Mesendoderm (in vitro differentiated cells): ENCODE measurements at regions not wholly inside any gene's neighbourhood (a gene's known extent, or its start where the extent isn't known, plus 50 kb on each side); places are given as distances from the start of the nearest gene placed in this dataset.
A peak's percentile ranks its signal among the peaks of the same experiment; 100 is the strongest.
"Not testable (repeated sequence)": the region's sequence is repeated elsewhere in the genome, so short reads cannot be mapped to it uniquely, and the experiment has no call there.

ENCODE experiments used
- DNase-seq: peaks from one replicate; pipeline ENCODE4 v3.0.0; 2013
- H2AK5ac ChIP-seq: 2 replicates; pipeline ENCODE4 v1.6.1; 2013; ENCODE audit warnings: low read length, inconsistent platforms
- H2BK120ac ChIP-seq: 2 replicates; pipeline ENCODE4 v1.6.1; 2013; ENCODE audit warnings: low read depth, mild to moderate bottlenecking, low read length, moderate library complexity, mixed read lengths
- H2BK15ac ChIP-seq: replicated peaks from 2 replicates; pipeline ENCODE4 v1.6.1; 2013; ENCODE audit warnings: low read depth, mild to moderate bottlenecking, moderate library complexity
- H2BK5ac ChIP-seq: 2 replicates; pipeline ENCODE4 v1.6.1; 2013; ENCODE audit warnings: low read length, inconsistent platforms
- H3K18ac ChIP-seq: 2 replicates; pipeline ENCODE4 v1.6.1; 2013; ENCODE audit warnings: mild to moderate bottlenecking, low read length, mixed read lengths
- H3K23ac ChIP-seq: one replicate; pipeline ENCODE4 v1.6.1; 2013; ENCODE audit warnings: low read length
- H3K27ac ChIP-seq: 2 replicates; pipeline ENCODE4 v1.5.1; 2013; ENCODE audit warnings: low read depth, mild to moderate bottlenecking, inconsistent platforms, low read length, moderate library complexity
- H3K27me3 ChIP-seq: 2 replicates; pipeline ENCODE4 v1.6.1; 2013; ENCODE audit warnings: low read length, control low read depth, mild to moderate bottlenecking, inconsistent platforms; ENCODE audit not compliant: insufficient read depth, poor library complexity
- H3K36me3 ChIP-seq: 2 replicates; pipeline ENCODE4 v1.6.1; 2013; ENCODE audit warnings: low read length, inconsistent platforms; ENCODE audit not compliant: control insufficient read depth, insufficient read depth
- H3K4ac ChIP-seq: one replicate; pipeline ENCODE4 v1.6.1; 2013; ENCODE audit warnings: low read depth, mild to moderate bottlenecking, low read length, moderate library complexity
- H3K4me1 ChIP-seq: 2 replicates; pipeline ENCODE4 v1.6.1; 2013; ENCODE audit warnings: low read depth, low read length, inconsistent platforms; ENCODE audit not compliant: control insufficient read depth
- H3K4me2 ChIP-seq: 2 replicates; pipeline ENCODE4 v1.6.1; 2013; ENCODE audit warnings: low read length
- H3K4me3 ChIP-seq: 2 replicates; pipeline ENCODE4 v1.5.1; 2013; ENCODE audit warnings: mild to moderate bottlenecking, low read length
- H3K56ac ChIP-seq: one replicate; pipeline ENCODE4 v1.6.1; 2013; ENCODE audit warnings: low read length
- H3K79me1 ChIP-seq: 2 replicates; pipeline ENCODE4 v1.6.1; 2013; ENCODE audit warnings: low read length, inconsistent platforms
- H3K79me2 ChIP-seq: 2 replicates; pipeline ENCODE4 v1.6.1; 2013; ENCODE audit warnings: mild to moderate bottlenecking, low read length; ENCODE audit not compliant: control insufficient read depth, insufficient read depth
- H3K9ac ChIP-seq: 2 replicates; pipeline ENCODE4 v1.6.1; 2013; ENCODE audit warnings: low read length, inconsistent platforms
- H4K5ac ChIP-seq: one replicate; pipeline ENCODE4 v1.6.1; 2013; ENCODE audit warnings: low read length
- H4K8ac ChIP-seq: one replicate; pipeline ENCODE4 v1.6.1; 2013; ENCODE audit warnings: low read depth, mild to moderate bottlenecking, control low read depth, low read length, moderate library complexity
- WGBS: extraction: QIAGEN DNeasy Blood & Tissue Kit; methylation state at CpG from one replicate; pipeline ENCODE4 v1.1.7; 2013; ENCODE audit warnings: low lambda C conversion rate, missing lambda C conversion rate; ENCODE audit not compliant: insufficient coverage; ENCODE audit errors: extremely low coverage; 5-methylcytosine and 5-hydroxymethylcytosine counted together

DNA sequence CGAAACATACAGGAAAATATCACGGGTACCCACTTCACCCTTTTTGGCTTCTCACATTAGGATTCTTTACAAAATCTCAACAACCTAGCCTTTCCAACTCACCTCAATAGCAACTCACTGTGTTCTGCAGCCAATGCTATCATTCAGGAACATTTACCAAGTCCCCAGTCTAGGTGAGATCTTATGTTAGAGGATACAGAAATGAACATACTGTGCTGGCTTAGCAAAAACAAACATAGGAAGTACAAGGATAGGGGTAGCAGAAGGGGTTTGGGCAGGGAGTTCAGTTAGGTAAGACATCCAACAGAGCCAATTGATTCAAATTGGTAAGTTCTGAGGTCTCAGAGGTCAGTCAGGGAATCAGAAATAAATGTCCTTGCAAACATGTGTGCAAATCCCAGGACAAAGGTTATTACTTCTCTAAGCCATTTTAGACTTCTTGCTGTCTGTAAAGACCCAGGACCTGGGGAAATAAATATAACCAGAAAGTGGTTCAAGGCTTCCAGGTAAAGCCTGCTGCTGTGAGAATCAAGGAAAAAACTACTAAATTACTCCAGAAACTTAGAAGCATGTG lies 556.3 kb upstream of the CHAC2 start:
- no peak overlapping the region for H2BK15ac ChIP-seq
- no peak overlapping the region for H3K56ac ChIP-seq
- H2BK120ac ChIP-seq, result no peak overlapping the region
- no peak overlapping the region for H3K18ac ChIP-seq
- no peak overlapping the region for H3K4ac ChIP-seq
- H3K9ac ChIP-seq, result no peak overlapping the region
- no peak overlapping the region for H3K23ac ChIP-seq
- no peaks in the 10 kb centered on the region for H3K4me1 ChIP-seq
- no peak overlapping the region for H4K8ac ChIP-seq
- no peaks in the 10 kb centered on the region for H3K79me1 ChIP-seq
- H3K4me2 ChIP-seq, result no peak overlapping the region
- H3K27me3 ChIP-seq, result no peaks in the 10 kb centered on the region
- no peak overlapping the region for H3K4me3 ChIP-seq
- H3K79me2 ChIP-seq, result no peaks in the 10 kb centered on the region
- H2BK5ac ChIP-seq, result no peak overlapping the region
- no peak overlapping the region for H4K5ac ChIP-seq
- no CpG with 5 or more reads among the region's 2 CpGs for WGBS
- DNase-seq, result no peak
- no peak overlapping the region for H3K27ac ChIP-seq
- H3K36me3 ChIP-seq, result no peaks in the 10 kb centered on the region
- no peak overlapping the region for H2AK5ac ChIP-seq

DNA sequence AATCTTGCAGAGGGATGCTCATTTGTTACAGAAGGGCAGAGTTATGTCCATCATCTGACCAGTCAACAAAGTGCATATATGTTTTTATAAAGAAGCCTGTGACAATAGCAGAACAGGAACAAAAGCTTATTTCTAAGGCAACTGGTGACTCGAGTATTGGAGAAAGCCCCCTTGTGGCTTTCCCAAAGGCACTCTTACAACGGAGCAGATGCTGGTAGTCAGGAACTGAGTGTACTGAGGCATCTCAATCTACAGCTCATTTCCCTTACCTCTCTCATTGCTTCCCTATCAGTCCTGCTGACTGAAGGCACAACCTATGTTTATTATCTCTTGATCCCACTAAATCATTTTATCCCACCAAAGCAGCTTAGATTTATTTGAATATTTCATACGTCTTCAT lies 557.1 kb upstream of the CHAC2 start:
- no peak overlapping the region for H3K4me2 ChIP-seq
- peak; percentile 56 for DNase-seq

DNA sequence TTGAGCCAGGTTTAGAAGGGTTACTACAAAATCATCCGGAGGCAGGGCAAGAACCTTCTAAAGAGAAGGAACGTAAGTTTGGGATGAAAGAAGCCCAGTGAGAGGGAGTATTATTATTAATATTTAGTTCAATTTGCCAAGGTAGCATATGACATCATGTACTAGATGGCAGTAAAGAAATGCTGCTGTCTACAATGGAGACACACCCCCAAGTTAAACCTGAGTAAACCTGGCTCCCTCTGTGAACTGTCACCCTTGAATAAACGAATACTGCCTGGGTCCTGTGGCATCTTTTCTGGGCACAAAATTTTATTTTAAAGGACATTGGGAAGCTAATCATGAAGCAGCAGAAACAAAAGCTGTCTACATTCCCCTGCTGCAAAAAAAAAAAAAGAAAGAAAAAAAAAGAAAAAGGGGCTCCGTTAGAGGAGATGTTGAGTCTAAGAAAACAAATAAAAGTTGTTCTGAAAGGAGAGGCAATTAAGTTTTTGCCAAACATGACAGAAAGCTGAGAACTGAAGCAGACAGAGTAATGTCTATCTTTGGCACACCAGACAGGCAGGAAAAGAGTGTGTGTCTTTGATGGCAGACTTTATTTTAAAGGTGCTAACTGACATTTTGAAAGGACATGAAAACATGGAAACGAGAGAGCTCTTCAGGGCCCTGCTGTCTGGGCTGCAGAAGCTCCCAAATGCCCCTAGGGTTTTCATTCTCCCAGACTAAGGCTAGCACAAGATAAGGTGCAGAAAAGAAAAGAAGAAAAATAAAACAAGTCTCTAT lies 557.7 kb upstream of the CHAC2 start:
- Histone ChIP-seq H3K4ac (no peak overlapping the region), H4K5ac (no peak overlapping the region), H2AK5ac (no peak overlapping the region), H3K23ac (no peak overlapping the region), H3K4me3 (no peak overlapping the region), H3K9ac (no peak overlapping the region), H3K4me2 (no peak overlapping the region), H3K18ac (peak overlapping the region; percentile 60), H3K36me3 (no peaks in the 10 kb centered on the region), H2BK120ac (no peak overlapping the region), H3K27ac (no peak overlapping the region), H3K56ac (no peak overlapping the region), H2BK15ac (no peak overlapping the region), H3K79me2 (no peaks in the 10 kb centered on the region), H4K8ac (peak overlapping the region; percentile 56), H2BK5ac (no peak overlapping the region), H3K79me1 (no peaks in the 10 kb centered on the region), H3K27me3 (no peaks in the 10 kb centered on the region), H3K4me1 (no peaks in the 10 kb centered on the region)
- no peak for DNase-seq
- no CpG with 5 or more reads among the region's 5 CpGs for WGBS

More for the DNA sequence above, 557.1 kb upstream of the CHAC2 start:
- no CpG with 5 or more reads among the region's 3 CpGs for WGBS
- H4K8ac ChIP-seq, result peak overlapping the region; percentile 56
- H3K27me3 ChIP-seq, result no peaks in the 10 kb centered on the region
- H3K23ac ChIP-seq, result no peak overlapping the region
- H2BK15ac ChIP-seq, result no peak overlapping the region
- H3K18ac ChIP-seq, result no peak overlapping the region
- no peaks in the 10 kb centered on the region for H3K36me3 ChIP-seq
- H3K9ac ChIP-seq, result no peak overlapping the region
- no peak overlapping the region for H3K27ac ChIP-seq
- no peaks in the 10 kb centered on the region for H3K79me2 ChIP-seq
- H2BK120ac ChIP-seq, result no peak overlapping the region
- H2BK5ac ChIP-seq, result no peak overlapping the region
- H3K56ac ChIP-seq, result no peak overlapping the region
- no peak overlapping the region for H2AK5ac ChIP-seq
- no peaks in the 10 kb centered on the region for H3K79me1 ChIP-seq
- no peak overlapping the region for H3K4ac ChIP-seq
- no peaks in the 10 kb centered on the region for H3K4me1 ChIP-seq
- H3K4me3 ChIP-seq, result no peak overlapping the region
- H4K5ac ChIP-seq, result no peak overlapping the region

DNA sequence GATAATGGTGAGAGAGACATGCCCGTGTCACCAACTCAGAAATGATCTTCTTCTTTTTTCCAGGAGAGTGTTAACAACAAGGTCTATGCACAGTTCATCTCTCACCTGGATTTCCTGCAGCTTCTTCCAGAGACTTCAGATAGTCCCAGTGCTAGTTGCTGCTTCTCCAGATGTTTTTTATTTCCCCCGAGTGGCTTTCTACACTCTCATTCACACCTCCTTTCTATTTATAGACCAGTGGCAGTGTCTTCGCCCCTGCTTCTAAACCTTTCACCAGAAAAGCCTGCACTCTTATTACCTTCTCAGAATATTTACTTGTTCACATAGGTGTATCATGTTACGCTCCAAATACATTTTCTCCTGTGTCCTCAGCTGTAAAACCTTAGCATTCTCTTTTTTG lies 558.8 kb upstream of the CHAC2 start:
- no peak overlapping the region for H3K9ac ChIP-seq
- H3K56ac ChIP-seq, result no peak overlapping the region
- H3K27ac ChIP-seq, result no peak overlapping the region
- no peak overlapping the region for H3K18ac ChIP-seq
- H3K4me1 ChIP-seq, result no peaks in the 10 kb centered on the region
- no peak overlapping the region for H4K8ac ChIP-seq
- H3K4me3 ChIP-seq, result no peak overlapping the region
- no peaks in the 10 kb centered on the region for H3K79me2 ChIP-seq
- no peak overlapping the region for H2BK120ac ChIP-seq
- H4K5ac ChIP-seq, result no peak overlapping the region
- DNase-seq, result no peak
- no peak overlapping the region for H3K4me2 ChIP-seq
- H2BK5ac ChIP-seq, result no peak overlapping the region
- H2AK5ac ChIP-seq, result no peak overlapping the region
- no peak overlapping the region for H3K23ac ChIP-seq
- H3K79me1 ChIP-seq, result no peaks in the 10 kb centered on the region
- H2BK15ac ChIP-seq, result no peak overlapping the region
- no peaks in the 10 kb centered on the region for H3K27me3 ChIP-seq
- no CpG with 5 or more reads among the region's 4 CpGs for WGBS
- no peaks in the 10 kb centered on the region for H3K36me3 ChIP-seq
- H3K4ac ChIP-seq, result no peak overlapping the region

- not testable (repeated sequence) for H3K4me2 ChIP-seq, H3K4ac ChIP-seq, H3K79me1 ChIP-seq, H2AK5ac ChIP-seq, H2BK120ac ChIP-seq, H2BK15ac ChIP-seq, H2BK5ac ChIP-seq, H3K9ac ChIP-seq, DNase-seq, H3K27me3 ChIP-seq, H3K36me3 ChIP-seq, H3K4me3 ChIP-seq, H3K56ac ChIP-seq, H3K27ac ChIP-seq, H3K4me1 ChIP-seq, H3K18ac ChIP-seq, H3K23ac ChIP-seq, H4K5ac ChIP-seq, H3K79me2 ChIP-seq, H4K8ac ChIP-seq
- no CpG with 5 or more reads among the region's 1 CpG for WGBS
Observed at GRCh38 chr2:53206226-53206625, 561.4 kb upstream of the CHAC2 start.
